Smooth muscle cell (in vitro differentiated cells): ENCODE measurements at regions not wholly inside any gene's neighbourhood (a gene's known extent, or its start where the extent isn't known, plus 50 kb on each side); places are given as distances from the start of the nearest gene placed in this dataset.
A peak's percentile ranks its signal among the peaks of the same experiment; 100 is the strongest.

ENCODE experiments used
- DNase-seq: peaks from one replicate; lab custom pipeline; 2025; ENCODE audit not compliant: unreplicated experiment; lab: John Stamatoyannopoulos, UW
- H2AFZ ChIP-seq: fragments of 200-600 bp; sonication (generic); 2 replicates; pipeline ENCODE4 v1.6.0; 2016; ENCODE audit warnings: antibody characterized with exemption, low read depth, mild to moderate bottlenecking
- H3F3A ChIP-seq: fragments of 200-600 bp; sonication (generic); 2 replicates; pipeline ENCODE4 v1.6.0; 2017; ENCODE audit warnings: antibody characterized with exemption, low read depth
- H3K27ac ChIP-seq: fragments of 200-600 bp; sonication (generic); 2 replicates; pipeline ENCODE4 v1.5.1; 2016; ENCODE audit warnings: low read depth, mild to moderate bottlenecking
- H3K27me3 ChIP-seq: fragments of 200-600 bp; sonication (generic); 2 replicates; pipeline ENCODE4 v1.6.1; 2016; ENCODE audit warnings: low read depth, mild to moderate bottlenecking
- H3K36me3 ChIP-seq: fragments of 200-600 bp; sonication (generic); 2 replicates; pipeline ENCODE4 v1.5.1; 2016; ENCODE audit warnings: low read depth
- H3K4me1 ChIP-seq: fragments of 200-600 bp; sonication (generic); 2 replicates; pipeline ENCODE4 v1.5.1; 2016; ENCODE audit warnings: low read depth
- H3K4me2 ChIP-seq: fragments of 200-600 bp; sonication (generic); 2 replicates; pipeline ENCODE4 v1.6.0; 2016; ENCODE audit warnings: mild to moderate bottlenecking
- H3K4me3 ChIP-seq: fragments of 200-600 bp; sonication (generic); 2 replicates; pipeline ENCODE4 v1.5.1; 2016; ENCODE audit warnings: mild to moderate bottlenecking
- H3K79me2 ChIP-seq: fragments of 200-600 bp; sonication (generic); 2 replicates; pipeline ENCODE4 v1.6.0; 2016; ENCODE audit warnings: low read depth, mild to moderate bottlenecking
- H3K9ac ChIP-seq: fragments of 200-600 bp; sonication (generic); 2 replicates; pipeline ENCODE4 v1.6.0; 2016; ENCODE audit warnings: low read depth
- H3K9me3 ChIP-seq: fragments of 200-600 bp; sonication (generic); replicated peaks from 2 replicates; pipeline ENCODE4 v1.5.1; 2016; ENCODE audit warnings: low read depth
- H4K20me1 ChIP-seq: fragments of 200-600 bp; sonication (generic); 2 replicates; pipeline ENCODE4 v1.6.0; 2016; ENCODE audit warnings: low read depth
- CTCF ChIP-seq: fragments of 200-600 bp; sonication (generic); IDR thresholded peaks from 2 replicates; pipeline ENCODE4 v1.5.1; 2017; ENCODE audit warnings: borderline replicate concordance, mild to moderate bottlenecking, antibody characterized with exemption; ENCODE audit not compliant: insufficient read depth, poor library complexity, severe bottlenecking
- WGBS: methylation state at CpG from one replicate; pipeline ENCODE4 v1.1.7; 2016; ENCODE audit warnings: low lambda C conversion rate; 5-methylcytosine and 5-hydroxymethylcytosine counted together

GRCh38 chr4:81732980-81733379 is 261.3 kb upstream of the RASGEF1B start:
- Histone ChIP-seq H3K9ac (no peak overlapping the region), H3K79me2 (no peaks in the 10 kb centered on the region), H3K4me2 (no peak overlapping the region), H2AFZ (no peak overlapping the region), H3K9me3 (no peaks in the 10 kb centered on the region), H3K4me1 (no peaks in the 10 kb centered on the region), H4K20me1 (no peaks in the 10 kb centered on the region), H3K4me3 (no peak overlapping the region), H3K27me3 (no peaks in the 10 kb centered on the region), H3F3A (no peaks in the 10 kb centered on the region), H3K27ac (no peak overlapping the region), H3K36me3 (no peaks in the 10 kb centered on the region)
- no peak for DNase-seq
- no peak for TF ChIP-seq CTCF
- WGBS = 75% methylated on average over 1 of the region's 1 CpG

- WGBS = 39% methylated on average over 2 of the region's 2 CpGs
- Histone ChIP-seq H4K20me1 (no peaks in the 10 kb centered on the region), H2AFZ (no peak overlapping the region), H3K27ac (peak overlapping the region; percentile 82), H3K4me3 (no peak overlapping the region), H3K4me2 (peak overlapping the region; percentile 58), H3K79me2 (no peaks in the 10 kb centered on the region), H3F3A (no peaks in the 10 kb centered on the region), H3K36me3 (no peaks in the 10 kb centered on the region), H3K4me1 (peaks cover 31% of the 10 kb centered on the region), H3K9me3 (no peaks in the 10 kb centered on the region), H3K27me3 (no peaks in the 10 kb centered on the region), H3K9ac (peak overlapping the region; percentile 58)
- no peak for DNase-seq
- TF ChIP-seq CTCF = no peak
Measured at GRCh38 chr4:81724925-81725329, 253.2 kb upstream of the RASGEF1B start.

- no peaks in the 10 kb centered on the region for H3K27me3 ChIP-seq
- no peak for DNase-seq
- H3K4me2 ChIP-seq = no peak overlapping the region
- H3K4me1 ChIP-seq = peaks cover 31% of the 10 kb centered on the region
- H3F3A ChIP-seq = no peaks in the 10 kb centered on the region
- H3K79me2 ChIP-seq = no peaks in the 10 kb centered on the region
- H3K9ac ChIP-seq = peak overlapping the region; percentile 31
- no peak overlapping the region for H2AFZ ChIP-seq
- no peak overlapping the region for H3K4me3 ChIP-seq
- no peaks in the 10 kb centered on the region for H4K20me1 ChIP-seq
- no peaks in the 10 kb centered on the region for H3K9me3 ChIP-seq
- peak overlapping the region; percentile 82 for H3K27ac ChIP-seq
- H3K36me3 ChIP-seq = no peaks in the 10 kb centered on the region
- 84% methylated on average over 3 of the region's 3 CpGs for WGBS
- TF ChIP-seq CTCF = no peak
Measured at GRCh38 chr4:81723927-81724587, 252.3 kb upstream of the RASGEF1B start.
